Activated T-cell treated with anti-CD3 and anti-CD28 coated beads, Interleukin-2, amount 50 U/mL, for 1 hour (primary cell): ENCODE measurements at regions not wholly inside any gene's neighbourhood (a gene's known extent, or its start where the extent isn't known, plus 50 kb on each side); places are given as distances from the start of the nearest gene placed in this dataset.

Source experiments
- DNase-seq: peaks from one replicate; pipeline ENCODE4 v3.0.0-alpha.2; 2020

DNA sequence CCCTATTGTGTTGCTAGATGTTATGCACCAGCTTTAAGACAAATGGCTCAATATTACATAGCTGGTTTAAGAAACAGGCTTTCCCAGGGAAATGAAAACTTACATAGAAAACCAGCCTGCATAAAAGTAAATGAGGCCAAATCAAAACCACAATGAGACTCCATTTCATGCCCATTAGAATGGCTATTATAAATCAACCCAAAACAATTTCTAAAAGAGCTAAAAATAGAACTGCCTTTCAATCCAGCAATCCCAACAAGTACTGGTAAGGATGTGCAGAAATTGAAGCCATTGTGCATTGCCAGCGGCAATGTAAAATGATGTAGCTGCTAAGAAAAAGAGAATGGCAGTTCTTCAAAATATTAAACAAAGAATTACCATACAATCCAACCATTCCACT lies 1170.0 kb upstream of the CDH9 start:
- DNase-seq = no peak

DNA sequence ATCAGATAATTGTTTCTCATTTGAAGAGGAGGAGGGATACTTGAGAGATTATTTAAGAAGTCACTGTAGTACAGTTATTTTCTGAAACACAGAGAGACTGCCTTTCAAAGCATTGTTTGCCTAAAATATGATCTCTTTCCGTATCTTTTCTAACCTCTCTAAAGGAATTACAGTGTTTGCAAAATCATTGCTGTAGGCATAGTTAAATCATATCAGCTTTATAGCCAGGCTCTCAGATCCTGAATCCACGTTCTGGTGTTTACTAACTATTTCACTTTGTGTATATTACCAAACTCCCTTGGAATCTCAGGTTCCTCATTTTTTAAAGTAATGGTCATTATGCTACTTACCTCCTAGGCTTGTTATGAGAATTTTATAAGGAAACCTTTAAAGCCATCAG lies 1151.6 kb upstream of the CDH9 start:
- DNase-seq = no peak

DNA sequence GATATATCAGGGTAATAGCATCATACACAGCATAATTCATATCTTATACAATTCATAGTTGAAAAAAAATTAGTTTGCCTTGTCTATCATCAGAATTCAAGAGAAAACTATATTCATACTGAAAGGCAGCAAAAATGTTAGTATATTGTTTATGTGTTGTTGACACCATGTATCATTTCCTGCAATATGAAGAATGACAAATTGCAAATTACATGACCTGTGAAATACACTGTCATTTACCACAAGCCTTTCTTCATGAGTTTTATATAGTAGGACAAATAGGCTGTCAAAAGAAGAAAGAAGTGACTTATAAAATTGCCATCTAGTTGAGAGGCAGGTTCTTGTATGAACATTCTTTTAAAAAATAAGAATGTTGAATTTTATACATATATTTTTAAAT lies 1136.3 kb upstream of the CDH9 start:
- no peak for DNase-seq

DNA sequence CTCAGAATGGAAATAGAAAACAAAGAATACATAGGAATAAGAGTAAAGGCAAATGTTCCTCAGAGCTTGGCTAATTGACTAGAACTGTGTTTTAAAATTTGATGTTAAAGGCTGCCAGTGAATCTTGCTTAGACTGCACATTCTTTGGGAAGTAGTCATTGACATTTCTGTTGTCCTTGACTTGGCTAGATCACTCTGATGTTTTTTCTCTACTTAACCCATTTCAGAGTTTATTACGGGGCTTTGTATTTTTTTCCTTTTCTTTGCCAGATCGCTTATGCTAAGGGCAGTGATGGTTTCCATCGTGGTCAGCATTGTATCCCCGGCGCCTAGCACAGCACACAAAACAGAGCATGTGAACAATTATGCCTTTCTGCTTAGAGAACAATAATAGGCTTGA lies 1126.7 kb upstream of the CDH9 start:
- DNase-seq = no peak

DNA sequence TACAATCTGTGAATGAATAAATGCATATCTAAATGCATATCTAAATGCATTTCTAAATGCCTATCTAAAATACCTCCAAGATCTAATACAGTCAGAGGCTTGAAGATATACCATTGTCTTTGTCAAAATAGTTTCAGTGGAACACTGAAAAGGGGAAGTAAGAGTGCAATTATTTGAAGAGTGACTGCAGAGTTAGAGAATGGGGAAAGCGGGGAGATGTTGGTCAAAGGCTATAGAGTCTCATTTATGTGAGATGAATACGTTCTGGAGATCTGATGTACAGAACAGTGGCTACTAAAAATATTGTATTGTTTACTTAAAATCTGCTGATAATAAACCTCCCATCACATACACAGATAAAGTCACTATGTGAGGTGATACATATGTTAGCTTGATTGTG lies 1126.2 kb upstream of the CDH9 start:
- no peak for DNase-seq

DNA sequence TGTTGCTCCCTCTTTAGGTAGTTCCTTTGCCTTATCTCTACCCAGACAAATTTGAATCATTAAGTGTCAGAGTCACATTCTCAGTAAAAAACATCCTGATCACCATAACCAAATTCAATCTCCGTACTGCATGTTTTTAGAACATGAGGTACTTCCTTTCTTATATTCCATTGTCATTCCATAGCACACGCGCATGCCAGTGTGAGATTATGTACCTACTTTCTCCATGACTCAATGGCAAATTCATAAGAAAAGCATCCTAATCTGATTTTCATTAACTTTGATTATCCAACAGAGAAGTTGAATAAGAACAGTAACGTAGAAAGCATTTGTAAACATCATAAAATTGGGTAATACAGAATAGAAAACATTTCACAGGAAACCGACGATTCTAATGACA lies 1118.6 kb upstream of the CDH9 start:
- no peak for DNase-seq

DNA sequence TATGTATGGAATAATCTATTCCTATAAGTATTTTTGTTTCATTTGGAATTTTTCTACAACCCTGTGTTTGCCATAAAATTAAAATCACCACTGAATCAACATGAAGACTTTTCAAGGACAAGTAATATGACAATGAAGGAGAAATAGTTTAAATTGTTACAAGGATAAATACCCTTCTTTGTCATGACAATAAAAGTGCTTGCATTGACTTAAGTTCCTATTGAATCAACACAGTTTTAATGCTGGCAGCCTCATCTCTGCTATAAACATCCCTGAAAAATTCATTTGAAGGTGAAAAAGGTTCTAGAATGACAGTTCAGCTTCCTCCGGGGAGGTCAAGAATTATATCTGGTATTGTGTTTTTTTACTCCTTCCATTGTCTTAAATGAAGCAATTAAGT lies 1105.1 kb upstream of the CDH9 start:
- DNase-seq = no peak

DNA sequence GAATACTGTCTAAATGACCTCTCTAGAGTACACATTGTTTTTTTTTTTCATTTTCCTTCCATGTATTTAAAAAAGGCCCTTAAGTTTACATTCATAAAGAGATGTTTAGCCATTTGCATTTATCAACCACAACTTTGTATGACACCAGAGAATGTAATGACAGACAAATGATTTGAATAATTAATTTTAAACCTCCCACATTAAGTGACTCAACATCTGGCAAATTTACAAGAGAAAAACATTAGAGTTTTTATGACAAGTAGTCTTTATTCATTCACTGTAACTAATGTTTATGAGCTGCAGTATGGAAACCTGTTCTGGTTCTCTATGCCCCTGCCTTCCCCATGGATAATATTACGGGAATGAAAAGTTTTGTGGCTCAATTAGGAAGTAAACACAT lies 1093.8 kb upstream of the CDH9 start:
- DNase-seq = no peak

DNA sequence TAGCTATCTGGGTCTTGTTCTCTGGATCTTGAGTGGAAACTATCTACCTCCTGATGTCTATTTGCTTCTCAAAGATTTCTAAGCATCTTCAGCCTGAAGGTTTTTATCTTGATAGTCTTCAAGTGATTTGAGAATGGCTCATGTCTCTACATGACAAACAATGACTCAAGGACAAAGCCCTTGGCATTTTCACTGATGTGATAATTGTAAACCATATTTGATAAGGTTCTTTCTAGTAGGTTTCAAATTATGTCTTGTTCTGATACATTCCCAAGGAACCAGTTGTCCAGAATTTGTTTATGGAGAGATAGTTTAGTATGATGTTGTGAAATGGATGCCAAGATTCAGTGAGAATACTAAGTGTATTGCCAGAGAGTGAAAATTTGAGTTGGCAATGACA lies 1079.3 kb upstream of the CDH9 start:
- no peak for DNase-seq

DNA sequence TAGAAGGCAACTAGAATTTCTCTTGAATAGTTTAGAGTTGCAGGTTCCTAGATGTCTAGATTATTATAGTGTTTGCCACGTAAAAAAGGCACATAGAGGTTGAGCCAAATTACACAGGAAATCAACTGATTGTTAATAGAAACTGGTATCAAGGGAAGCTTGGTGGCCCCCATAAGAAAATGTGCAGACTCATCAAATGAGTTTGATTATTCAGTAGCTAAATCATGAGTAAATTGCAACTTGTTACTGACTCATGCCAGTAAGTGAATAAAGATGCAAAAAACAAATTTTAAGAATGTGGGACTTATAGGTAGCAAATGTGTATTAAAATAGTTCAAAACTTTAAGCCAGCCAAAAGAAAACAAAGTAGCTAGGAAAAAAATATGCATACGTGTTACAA lies 1078.9 kb upstream of the CDH9 start:
- no peak for DNase-seq

DNA sequence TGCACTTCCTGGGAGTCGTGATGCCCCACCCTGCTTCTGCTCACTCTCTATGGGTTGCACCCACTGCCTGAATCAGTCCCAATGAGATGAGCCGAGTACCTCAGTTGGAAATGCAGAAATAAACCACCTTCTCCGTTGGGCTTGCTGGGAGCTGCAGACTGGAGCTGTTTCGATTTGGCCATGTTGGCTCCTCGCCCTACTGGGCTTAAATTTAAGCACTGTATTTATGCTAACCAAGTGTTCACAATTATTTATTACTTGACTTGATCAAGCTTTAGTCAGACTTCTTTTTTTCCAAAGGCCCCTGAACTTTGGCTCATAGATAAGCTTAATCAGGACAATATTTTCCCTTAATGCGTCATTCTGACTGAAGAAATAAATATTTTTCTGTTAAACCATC lies 1072.4 kb upstream of the CDH9 start:
- no peak for DNase-seq

DNA sequence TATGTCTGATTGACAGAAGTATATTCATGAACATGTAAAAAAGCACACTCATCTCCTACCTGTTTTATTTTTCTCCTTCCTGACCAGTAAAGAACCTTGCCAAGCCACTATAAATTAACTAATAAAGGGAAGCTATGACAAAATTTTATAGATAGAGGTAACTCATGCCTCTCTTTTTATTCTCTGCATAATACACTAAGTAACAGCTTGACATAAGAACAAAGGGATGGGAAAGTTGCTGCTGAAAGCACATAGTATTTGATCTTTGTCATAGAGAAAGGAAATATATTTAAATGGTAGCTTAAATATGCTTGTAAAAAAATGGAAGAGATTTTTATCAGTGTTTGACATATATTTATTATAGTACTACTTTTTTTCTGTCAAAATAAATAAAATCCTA lies 1065.7 kb upstream of the CDH9 start:
- no peak for DNase-seq

DNA sequence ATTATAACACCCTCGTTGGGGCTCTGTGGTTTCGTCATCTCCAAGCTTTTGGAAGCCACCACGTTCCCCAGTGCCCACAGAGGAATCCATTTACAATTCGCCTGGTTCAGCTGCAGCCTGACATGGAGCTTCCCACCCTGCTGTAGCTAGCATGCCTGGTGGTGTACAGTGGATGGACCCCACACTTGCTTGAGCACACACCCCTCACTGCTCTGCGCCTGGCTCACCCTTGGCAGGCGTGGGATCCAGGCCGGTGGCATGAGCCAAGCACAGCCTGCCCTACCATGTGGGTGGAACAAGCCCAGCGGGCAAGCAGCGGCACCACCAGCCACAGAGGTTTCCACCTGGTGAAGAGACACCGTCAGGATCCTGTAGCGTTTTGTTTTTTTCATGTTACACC lies 1045.7 kb upstream of the CDH9 start:
- no peak for DNase-seq

DNA sequence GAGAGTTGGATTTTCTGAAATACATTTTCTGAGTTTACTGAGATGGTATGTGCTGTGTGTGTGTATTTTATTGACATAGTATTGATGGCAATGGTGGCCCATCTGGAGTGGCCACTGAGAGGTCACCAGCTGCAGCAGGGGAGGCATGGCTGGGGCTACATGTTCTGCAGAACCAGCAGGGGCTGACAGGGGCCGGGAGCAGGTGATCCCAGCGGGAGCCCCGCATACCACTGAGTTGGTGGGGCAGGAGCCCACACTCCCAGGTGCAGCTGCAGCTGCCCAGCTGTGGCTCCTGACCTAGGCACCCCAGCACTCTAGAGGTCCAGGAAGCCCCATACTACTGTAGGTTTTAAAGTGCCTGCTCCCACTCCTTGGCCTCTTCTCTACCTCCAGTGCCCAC lies 1044.2 kb upstream of the CDH9 start:
- no peak for DNase-seq

DNA sequence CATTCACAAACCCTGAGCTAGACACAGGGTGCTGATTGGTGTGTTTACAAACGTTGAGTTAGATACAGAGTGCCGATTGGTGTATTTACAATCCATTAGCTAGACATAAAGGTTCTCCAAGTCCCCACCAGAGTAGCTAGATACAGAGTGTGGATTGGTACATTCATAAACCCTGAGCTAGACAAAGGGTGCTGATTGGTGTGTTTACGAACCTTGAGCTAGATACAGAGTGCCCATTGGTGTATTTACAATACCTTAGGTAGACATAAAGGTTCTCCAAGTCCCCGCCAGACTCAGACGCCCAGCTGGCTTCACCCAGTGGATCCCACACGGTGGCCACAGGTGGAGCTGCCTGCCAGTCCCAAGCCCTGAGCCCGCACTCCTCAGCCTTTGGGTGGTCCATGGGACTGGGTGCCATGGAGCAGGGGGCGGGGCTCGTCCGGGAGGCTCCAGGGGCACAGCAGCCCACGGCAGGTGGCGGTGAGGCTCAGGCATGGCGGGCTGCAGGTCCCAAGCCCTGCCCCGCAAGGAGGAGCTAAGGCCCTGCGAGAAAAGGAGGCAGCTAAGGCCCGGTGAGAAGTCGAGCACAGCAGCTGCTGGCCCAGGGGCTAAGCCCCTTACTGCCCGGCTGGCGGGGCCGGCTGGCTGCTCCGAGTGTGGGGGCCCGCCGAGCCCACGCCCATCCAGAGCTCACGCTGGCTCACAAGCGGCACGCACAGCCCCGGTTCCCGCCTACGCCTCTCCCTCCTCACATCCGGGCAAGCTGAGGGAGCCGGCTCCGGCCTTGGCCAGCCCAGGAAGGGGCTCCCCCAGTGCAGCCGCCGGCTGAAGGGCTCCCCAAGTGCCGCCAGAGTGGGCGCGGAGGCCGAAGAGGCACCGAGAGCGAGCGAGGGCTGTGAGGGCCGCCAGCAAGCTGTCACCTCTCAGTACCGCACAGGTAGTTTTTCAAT lies 1039.2 kb upstream of the CDH9 start:
- DNase-seq = no peak

DNA sequence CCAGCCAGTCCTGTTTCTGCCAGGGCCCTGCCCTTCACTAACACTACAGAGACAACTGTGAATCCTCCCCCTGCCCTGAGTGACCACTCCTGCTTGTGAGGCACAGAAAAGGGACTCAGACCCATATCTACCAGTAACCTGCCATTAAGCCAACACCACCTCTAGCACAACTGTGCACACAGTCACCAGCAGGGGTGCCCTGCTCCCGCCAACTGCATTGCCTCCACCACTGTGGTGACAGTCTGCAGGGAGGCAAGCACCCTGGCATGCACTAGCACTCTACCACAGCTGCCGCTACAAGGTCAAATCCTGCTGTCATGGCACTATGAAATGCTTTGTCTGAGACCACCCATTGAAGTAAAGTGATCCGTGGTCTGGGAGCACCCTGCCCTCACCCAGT lies 1028.5 kb upstream of the CDH9 start:
- DNase-seq = no peak

DNA sequence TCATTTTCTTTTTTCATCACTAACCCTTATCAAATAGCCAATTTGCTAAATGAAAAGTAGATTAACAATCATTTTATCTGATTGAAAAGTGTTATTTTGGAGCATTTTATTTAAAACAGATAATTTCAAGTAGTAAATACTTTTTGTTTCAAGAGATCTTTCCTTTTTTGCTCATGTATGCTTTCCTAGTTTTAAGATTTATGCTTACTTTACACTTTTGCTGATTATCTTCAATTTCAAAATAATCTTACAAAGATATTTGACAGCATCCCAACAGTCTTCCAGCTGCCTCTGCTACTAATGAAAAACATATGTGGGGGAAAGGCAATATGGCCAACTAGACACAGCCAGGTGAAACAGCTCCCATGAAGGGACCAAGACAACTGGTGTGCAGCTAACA lies 1027.3 kb upstream of the CDH9 start:
- DNase-seq = no peak

DNA sequence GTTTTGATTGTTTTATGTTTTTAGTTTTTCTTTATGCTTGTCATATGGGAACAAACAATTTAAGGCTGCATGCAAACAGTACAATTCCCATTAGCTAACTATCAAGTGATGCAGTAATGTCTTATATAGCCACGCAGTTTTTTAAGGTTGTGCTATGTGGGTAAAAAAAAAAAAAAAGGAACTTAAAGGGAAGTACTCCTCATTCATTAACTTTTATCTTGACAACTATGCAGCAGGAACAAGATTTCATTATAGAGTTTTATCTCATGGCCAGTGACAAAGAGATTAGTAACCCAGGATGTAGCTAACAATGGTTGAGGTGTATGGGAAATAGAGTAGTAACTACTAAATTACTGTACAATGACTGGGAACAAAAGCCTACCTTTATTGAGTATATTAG lies 1008.2 kb upstream of the CDH9 start:
- DNase-seq = no peak

DNA sequence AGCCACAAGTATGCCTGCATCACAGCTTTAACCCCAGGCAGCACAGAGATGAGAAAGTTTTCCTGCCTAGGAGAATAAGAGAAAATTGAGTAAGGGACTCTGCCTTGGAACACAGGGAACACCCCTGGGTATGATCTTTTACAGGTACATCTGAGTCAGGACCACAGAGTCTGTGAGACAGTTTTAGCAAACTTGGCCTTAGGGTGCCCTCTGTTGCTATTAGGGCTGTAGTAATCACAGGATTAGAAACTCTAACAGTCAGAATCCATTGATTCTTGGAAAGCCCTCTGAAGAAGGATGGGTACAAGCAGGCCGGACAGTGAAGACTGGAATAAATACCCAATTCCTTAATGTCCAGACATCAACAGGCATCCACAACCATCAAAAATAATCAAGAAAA lies 989.5 kb upstream of the CDH9 start:
- DNase-seq = no peak

DNA sequence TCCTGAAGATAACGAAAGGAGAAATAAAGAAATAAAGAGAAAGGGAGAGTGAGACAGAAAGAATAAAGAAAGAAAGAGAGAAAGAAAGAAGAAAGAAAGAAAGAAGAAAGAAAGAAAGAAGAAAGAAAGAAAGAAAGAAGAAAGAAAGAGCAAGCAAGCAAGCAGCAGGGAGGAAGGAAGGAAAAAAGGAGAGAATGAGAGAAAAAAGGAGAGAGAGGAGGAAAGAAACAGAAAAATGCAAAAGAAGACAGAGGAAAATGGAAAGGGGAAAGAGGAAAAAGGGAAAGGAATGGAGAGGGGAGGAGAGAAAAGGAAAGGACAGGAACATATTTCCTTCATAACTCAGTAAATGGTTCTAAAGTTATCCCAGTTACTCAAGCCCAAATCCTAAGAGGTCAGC lies 978.8 kb upstream of the CDH9 start:
- DNase-seq = no peak

DNA sequence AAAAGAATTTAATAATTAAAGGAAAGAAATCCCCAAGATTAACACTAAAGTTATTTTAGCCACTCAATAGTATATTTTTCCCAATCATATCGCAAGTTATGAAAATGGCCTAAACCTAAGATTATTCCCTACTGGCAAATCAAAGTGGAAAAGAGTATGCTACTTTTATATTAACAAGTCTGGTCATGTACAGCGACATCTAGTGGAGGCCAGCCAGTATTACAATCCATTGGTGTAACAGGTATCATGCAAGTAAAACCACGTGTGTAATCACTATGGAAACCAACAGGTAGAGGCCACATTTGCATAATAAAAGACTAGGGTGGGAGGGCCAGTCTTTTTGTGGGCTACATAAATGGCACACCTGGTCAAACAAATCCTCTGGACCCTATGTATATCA lies 976.4 kb upstream of the CDH9 start:
- DNase-seq = no peak

DNA sequence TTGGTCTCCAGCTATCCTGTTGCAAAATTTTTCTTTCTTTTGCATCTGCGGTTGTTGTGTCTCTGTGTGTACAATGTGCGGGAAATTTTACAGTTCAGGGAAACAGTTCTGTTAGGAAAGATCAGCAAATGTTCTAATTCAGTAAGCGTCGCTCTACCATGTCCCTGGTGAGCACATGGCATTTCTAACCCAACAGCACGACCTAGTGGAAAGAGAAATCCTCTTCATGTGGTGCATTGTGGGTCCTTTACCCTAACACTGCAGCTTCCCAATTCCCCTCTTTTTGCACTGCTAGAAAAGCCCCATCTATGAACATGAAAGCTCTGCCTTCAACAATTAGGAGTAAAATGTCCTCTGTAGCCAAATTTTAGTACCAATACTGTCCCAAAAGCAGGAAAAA lies 974.2 kb upstream of the CDH9 start:
- no peak for DNase-seq

DNA sequence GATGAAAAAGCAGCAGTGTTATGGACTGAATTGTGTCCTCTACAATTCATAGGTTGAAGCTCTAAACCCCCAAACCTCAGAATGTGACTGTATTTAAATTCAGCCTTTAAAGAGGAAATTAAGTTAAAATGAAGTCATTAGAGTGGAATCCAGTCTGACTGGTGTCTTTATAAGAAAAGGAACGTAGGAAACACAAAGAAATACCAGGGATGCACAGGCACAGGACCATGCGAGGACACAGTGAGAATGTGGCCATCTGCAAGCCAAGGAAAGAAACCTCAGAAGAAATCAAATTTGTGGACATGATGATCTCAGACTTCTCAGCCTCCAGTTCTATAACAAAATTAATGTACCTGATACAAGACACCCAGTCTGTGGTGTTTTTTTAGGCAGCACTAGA lies 971.2 kb upstream of the CDH9 start:
- DNase-seq = no peak

DNA sequence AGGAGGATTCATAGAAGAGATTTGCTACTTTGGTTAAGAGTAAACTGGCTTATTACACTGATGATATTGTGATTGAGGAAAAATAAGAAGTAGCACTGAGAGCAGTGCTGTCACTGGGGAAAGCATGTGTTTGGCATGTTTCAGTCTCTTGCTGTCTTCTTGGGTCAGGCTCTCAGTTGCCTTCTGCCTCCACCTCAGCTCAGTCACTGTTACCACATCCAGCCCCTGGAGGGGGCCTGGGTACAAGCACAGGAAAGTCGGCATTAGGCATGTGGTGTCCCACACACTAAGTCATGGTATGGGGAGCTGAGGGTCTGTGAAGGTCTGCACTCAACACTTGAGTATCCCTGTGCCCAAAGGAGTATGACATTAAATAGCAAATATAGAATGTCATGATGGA lies 958.3 kb upstream of the CDH9 start:
- DNase-seq = no peak

DNA sequence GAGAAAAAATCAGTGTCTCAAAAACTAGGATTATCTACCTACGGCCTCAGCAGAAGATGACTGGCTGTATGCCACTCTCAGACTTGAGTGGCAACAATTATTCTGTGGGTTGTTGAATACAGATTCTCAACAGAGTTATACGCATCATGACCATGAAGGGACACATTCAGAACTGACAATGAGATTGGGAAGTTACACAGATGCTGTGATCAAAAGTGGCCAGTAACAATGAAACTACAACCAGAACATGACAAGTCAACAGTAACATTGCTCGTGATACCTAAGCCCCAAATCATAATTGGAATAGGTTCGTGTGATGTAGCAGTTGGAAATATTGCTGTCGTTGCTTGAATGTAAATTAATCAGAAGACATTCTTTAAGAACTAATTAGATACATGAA lies 957.5 kb upstream of the CDH9 start:
- DNase-seq = no peak
